Astrocyte of the spinal cord (primary cell): ENCODE measurements at regions not wholly inside any gene's neighbourhood (a gene's known extent, or its start where the extent isn't known, plus 50 kb on each side); places are given as distances from the start of the nearest gene placed in this dataset.

ENCODE experiments used
- DNase-seq: peaks from one replicate; pipeline ENCODE4 v3.0.0; 2011; ENCODE audit warnings: low read depth, low spot score
- H3K4me3 ChIP-seq: 2 replicates; pipeline ENCODE4 v1.5.1; 2011; ENCODE audit warnings: low read depth, mild to moderate bottlenecking, low read length, moderate library complexity
- CTCF ChIP-seq: IDR thresholded peaks from 2 replicates; pipeline ENCODE4 v1.5.1; 2012; ENCODE audit warnings: low read depth, mild to moderate bottlenecking, low read length, inconsistent platforms
- in situ Hi-C: cut with HindIII; loops from 2 replicates; pipeline ENCODE4 v1.10.0; 2017; ENCODE audit warnings: low sequenced_read_pairs

- DNase-seq = no peak
- no peak overlapping the region for H3K4me3 ChIP-seq
- no peak for TF ChIP-seq CTCF
- in situ Hi-C loops = no loop called here
Measured at GRCh38 chr9:38298503-38298902, 94.0 kb upstream of the ALDH1B1 start.

GRCh38 chr9:38296807-38297206 lies 95.7 kb upstream of the ALDH1B1 start:
- no peak for DNase-seq
- H3K4me3 ChIP-seq = no peak overlapping the region
- no peak for TF ChIP-seq CTCF
- in situ Hi-C loops = no loop called here

- no peak overlapping the region for H3K4me3 ChIP-seq
- no peak for TF ChIP-seq CTCF
- in situ Hi-C loops = no loop called here
- DNase-seq = no peak
Measured at GRCh38 chr9:38295764-38296163, 96.7 kb upstream of the ALDH1B1 start.

GRCh38 chr9:38294220-38294960 lies 98.1 kb upstream of the ALDH1B1 start:
- no peak for TF ChIP-seq CTCF
- in situ Hi-C loops = no loop called here
- no peak for DNase-seq

GRCh38 chr9:38293022-38293421 lies 99.5 kb upstream of the ALDH1B1 start:
- DNase-seq = no peak
- no peak for TF ChIP-seq CTCF
- no peak overlapping the region for H3K4me3 ChIP-seq
- in situ Hi-C loops = no loop called here

More at GRCh38 chr9:38294220-38294960, 98.1 kb upstream of the ALDH1B1 start:
- no peak overlapping the region for H3K4me3 ChIP-seq

- no peak overlapping the region for H3K4me3 ChIP-seq
- no peak for DNase-seq
- in situ Hi-C loops = no loop called here
- TF ChIP-seq CTCF = no peak
Measured at GRCh38 chr9:38292480-38292879, 100.0 kb upstream of the ALDH1B1 start.
